AG04449 (cell line): ENCODE measurements at regions not wholly inside any gene's neighbourhood (a gene's known extent, or its start where the extent isn't known, plus 50 kb on each side); places are given as distances from the start of the nearest gene placed in this dataset.
A peak's percentile ranks its signal among the peaks of the same experiment; 100 is the strongest.

Experiments
- CTCF ChIA-PET: fragments of 350-600 bp; formaldehyde crosslinking; extraction: SDS; loops from one replicate; lab custom pipeline; 2021; ENCODE audit warnings: antibody characterized with exemption; lab: Yijun Ruan, JAX
- POLR2A ChIA-PET: fragments of 400-600, 350-600 bp; formaldehyde crosslinking; extraction: SDS; loops from one replicate; lab custom pipeline; 2020; ENCODE audit warnings: antibody characterized with exemption, inconsistent platforms; lab: Yijun Ruan, JAX
- DNase-seq: peaks from one replicate; pipeline ENCODE4 v3.0.0-alpha.2; 2010; ENCODE audit warnings: low read depth, low spot score
- H3K4me3 ChIP-seq: 2 replicates; pipeline ENCODE4 v1.5.1; 2011; ENCODE audit warnings: low read depth, mild to moderate bottlenecking, control low read depth, low read length
- TF ChIP-seq, protein P1 (sequence below): IDR thresholded peaks from one replicate; pipeline ENCODE4 v1.5.1; 2011; ENCODE audit warnings: mild to moderate bottlenecking, moderate library complexity, low read length, control low read depth, inconsistent platforms; ENCODE audit not compliant: insufficient read depth; ENCODE audit errors: missing control alignments

DNA sequence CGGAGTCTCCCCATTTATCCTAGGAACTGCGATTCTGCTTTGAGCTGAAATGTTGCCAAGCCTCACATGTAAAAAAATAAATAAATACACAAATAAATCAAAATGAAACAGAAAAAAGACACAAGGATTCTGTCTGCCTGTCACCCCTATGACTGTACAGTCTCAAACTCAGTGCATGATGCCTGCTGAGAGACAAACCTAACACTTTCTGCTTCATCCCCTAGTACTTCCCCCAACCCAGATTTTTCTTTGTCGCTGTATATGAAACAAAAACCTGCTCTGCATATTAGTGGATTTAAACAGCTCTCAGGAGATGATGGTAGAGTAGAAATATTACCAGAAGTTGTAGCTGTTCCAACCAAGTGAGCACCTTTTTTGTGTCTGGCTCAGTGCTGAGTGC lies 530.7 kb upstream of the CFAP20DC start:
- ChIA-PET POLR2A (no interaction called here), CTCF (interaction anchor here (1.1 to 1.6 kb wide), 3 partner anchors 14 to 279 kb away, joined by 3 to 4 read pairs (median 3); no protein-coding TSS in a partner anchor)
- DNase-seq: no peak
- TF ChIP-seq, protein P1, sequence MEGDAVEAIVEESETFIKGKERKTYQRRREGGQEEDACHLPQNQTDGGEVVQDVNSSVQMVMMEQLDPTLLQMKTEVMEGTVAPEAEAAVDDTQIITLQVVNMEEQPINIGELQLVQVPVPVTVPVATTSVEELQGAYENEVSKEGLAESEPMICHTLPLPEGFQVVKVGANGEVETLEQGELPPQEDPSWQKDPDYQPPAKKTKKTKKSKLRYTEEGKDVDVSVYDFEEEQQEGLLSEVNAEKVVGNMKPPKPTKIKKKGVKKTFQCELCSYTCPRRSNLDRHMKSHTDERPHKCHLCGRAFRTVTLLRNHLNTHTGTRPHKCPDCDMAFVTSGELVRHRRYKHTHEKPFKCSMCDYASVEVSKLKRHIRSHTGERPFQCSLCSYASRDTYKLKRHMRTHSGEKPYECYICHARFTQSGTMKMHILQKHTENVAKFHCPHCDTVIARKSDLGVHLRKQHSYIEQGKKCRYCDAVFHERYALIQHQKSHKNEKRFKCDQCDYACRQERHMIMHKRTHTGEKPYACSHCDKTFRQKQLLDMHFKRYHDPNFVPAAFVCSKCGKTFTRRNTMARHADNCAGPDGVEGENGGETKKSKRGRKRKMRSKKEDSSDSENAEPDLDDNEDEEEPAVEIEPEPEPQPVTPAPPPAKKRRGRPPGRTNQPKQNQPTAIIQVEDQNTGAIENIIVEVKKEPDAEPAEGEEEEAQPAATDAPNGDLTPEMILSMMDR: no peak
- no peak overlapping the region for H3K4me3 ChIP-seq

DNA sequence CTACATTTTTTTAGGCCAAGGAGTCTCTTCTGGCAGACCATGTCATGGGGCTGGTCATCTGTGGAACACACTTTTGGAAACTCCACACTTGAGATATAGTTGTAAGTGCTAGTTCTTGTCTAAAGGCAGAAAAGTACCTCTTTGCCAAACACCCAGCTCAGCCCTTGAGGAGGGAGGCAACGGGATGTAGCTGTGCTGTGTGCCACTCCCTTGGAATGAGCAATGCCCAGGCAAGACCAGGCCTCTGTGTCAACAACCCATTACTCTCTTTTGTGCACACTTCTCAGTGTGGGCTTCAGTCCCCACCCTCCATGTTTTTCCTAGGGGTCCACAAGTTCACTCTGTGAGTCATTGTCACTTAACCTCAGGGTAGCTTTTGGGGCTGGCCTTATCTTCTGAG lies 528.3 kb upstream of the CFAP20DC start:
- CTCF ChIA-PET: interaction anchor here (0.6 to 7.4 kb wide), 6 partner anchors 10 to 563 kb away, joined by 3 to 182 read pairs (median 22); no protein-coding TSS in a partner anchor
- H3K4me3 ChIP-seq: no peak overlapping the region
- TF ChIP-seq, protein P1: no peak
- POLR2A ChIA-PET: no interaction called here
- no peak for DNase-seq

DNA sequence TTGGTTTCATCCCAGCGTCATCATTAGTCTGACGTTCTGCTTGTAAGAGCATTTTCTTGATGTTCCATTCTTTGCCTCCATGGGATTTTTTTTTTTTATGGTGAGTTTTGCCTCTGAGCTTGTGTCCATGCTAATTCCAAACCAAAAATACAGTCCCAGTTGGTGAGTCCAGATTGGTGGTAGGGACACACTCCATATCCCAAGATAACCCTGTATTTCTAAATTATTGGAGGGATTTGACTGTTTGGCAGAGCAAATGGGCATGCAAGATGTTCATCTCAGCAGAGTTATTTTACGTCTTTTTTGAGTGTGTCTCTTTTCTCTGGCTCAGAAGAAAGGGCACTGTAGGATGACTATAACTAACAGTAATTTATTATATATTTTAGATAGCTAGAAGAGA lies 526.8 kb upstream of the CFAP20DC start:
- POLR2A ChIA-PET: no interaction called here

DNA sequence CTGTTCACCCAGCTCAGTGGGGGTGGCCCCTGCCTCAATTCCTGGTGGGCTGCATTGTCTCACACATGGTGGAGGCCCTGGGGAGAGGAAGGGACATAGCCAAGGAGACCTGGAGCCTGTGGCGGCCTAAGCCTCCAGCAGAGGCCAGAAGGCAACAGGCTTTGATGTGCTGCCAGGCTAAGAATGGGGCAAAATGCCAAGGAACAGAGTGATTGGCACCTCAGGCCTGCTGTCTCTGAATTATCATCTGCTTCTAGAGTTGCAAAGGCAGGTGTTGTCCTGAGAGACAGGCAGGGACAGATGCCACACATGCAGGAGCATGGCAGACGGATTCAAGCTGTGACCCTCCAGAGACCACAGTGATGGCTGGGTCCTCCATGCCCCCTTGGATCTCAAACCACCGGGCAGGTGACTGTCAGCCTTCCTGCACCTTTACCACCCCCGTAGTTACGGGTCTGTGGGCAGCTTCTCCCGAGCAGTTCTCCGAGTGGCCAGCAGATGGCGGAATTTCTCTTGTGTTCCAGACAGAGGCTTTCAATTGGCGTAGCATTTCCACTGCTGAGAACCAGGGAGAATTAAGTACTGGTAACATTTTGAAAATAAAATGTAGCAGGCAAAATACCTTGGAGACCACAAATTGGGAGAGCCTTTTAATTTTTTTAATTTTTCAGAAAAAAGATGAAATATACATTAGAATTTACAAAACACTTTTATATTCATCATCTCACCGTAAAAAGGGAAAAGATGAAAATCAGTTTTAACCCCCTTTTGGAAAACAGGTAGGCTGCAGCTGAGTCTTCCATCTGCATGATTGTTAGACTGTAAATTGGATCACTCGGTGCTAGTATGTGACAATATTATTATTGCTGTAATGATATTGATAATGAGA lies 525.5 kb upstream of the CFAP20DC start:
- CTCF ChIA-PET: interaction anchor here (0.6 to 7.4 kb wide), 39 partner anchors 10 to 984 kb away, joined by 3 to 182 read pairs (median 4); no protein-coding TSS in a partner anchor
- H3K4me3 ChIP-seq: no peak overlapping the region
- TF ChIP-seq, protein P1: peak; percentile 85
- POLR2A ChIA-PET: no interaction called here
- no peak for DNase-seq

More for the DNA sequence above, 526.8 kb upstream of the CFAP20DC start:
- CTCF ChIA-PET: interaction anchor here (1.0 to 7.4 kb wide), 11 partner anchors 11 to 388 kb away, joined by 3 to 182 read pairs (median 8); no protein-coding TSS in a partner anchor
- TF ChIP-seq, protein P1: no peak
- H3K4me3 ChIP-seq: no peak overlapping the region
- no peak for DNase-seq

DNA sequence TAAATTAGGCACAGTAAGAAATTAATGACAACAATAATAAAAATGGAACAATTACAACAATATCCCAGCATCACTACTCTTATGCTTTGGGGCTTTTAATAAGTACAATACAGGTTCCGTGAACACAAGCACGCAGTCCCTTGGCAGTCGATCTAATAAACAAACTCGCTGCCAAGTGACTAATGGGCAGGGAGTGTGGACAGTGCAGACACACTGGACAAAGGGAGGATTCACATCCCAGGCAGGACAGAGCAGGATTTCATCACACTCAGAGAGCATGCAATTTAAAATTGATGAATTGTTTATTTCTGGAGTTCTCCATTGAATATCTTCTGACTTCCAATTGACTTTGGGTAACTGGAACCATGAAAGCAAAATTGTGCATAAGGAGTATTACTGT lies 524.1 kb upstream of the CFAP20DC start:
- no peak for DNase-seq
- no peak overlapping the region for H3K4me3 ChIP-seq
- CTCF ChIA-PET: interaction anchor here (1.1 to 7.4 kb wide), 9 partner anchors 8 to 361 kb away, joined by 3 to 182 read pairs (median 12); no protein-coding TSS in a partner anchor
- TF ChIP-seq, protein P1: no peak
- POLR2A ChIA-PET: no interaction called here

DNA sequence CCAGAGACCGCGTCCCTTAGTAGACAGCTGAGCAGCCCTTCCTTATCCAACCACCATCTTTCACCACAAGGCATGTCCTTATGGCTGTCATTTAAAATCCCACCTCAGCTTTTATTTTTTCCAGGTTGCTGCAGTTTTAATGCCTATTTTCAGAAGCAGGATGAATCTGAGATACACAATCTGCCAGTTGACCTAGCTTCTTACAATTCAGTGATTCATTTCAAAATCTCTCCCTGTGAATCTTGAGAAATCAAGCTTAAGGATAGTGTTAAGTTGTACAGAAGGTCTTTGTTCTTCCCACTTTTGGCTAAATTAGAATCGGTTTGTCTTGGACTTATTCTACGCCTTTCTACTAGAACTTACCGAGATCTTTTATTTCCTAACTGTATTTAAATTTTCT lies 522.3 kb upstream of the CFAP20DC start:
- DNase-seq: no peak
- ChIA-PET CTCF (interaction anchor here (0.7 to 7.4 kb wide), 5 partner anchors 13 to 360 kb away, joined by 3 to 182 read pairs (median 5); no protein-coding TSS in a partner anchor), POLR2A (no interaction called here)
- TF ChIP-seq, protein P1: no peak
- H3K4me3 ChIP-seq: no peak overlapping the region
